ENCODE measurements at regions not wholly inside any gene's neighbourhood (a gene's known extent, or its start where the extent isn't known, plus 50 kb on each side); places are given as distances from the start of the nearest gene placed in this dataset.
A peak's percentile ranks its signal among the peaks of the same experiment; 100 is the strongest.

GRCh38 chr2:220107380-220107791 lies 480.0 kb downstream of the SLC4A3 start (continued):
- TF ChIP-seq KLF10 (CRISPR knock-in tag; IDR thresholded peaks at IDR 0.05) (no peak), SMARCE1 (IDR thresholded peaks at IDR 0.05) (peak; percentile 21; the same call in 1 of the 2 replicates), CREB3L1 (IDR thresholded peaks at IDR 0.05; ENCODE audit: borderline replicate concordance, low read depth) (no peak), MEIS2 (IDR thresholded peaks at IDR 0.05; ENCODE audit: partially characterized antibody) (peak; percentile 94), ZNF217 (CRISPR knock-in tag; IDR thresholded peaks at IDR 0.05) (no peak), SNIP1 (IDR thresholded peaks at IDR 0.05; ENCODE audit: low read depth) (no peak), POLR2G (IDR thresholded peaks at IDR 0.05; ENCODE audit: low read depth, low read length) (no peak), E2F5 (CRISPR knock-in tag; IDR thresholded peaks at IDR 0.05) (no peak), PHB (CRISPR knock-in tag; IDR thresholded peaks at IDR 0.05) (no peak), MLX (CRISPR knock-in tag; conservative IDR thresholded peaks at IDR 0.05) (no peak), ZNF274 (IDR thresholded peaks at IDR 0.05; ENCODE audit: borderline replicate concordance, low read depth, low read length) (no peak), GABPB2 (CRISPR knock-in tag; conservative IDR thresholded peaks at IDR 0.05) (no peak), HOMEZ (CRISPR knock-in tag; IDR thresholded peaks at IDR 0.05) (no peak), ZSCAN29 (IDR thresholded peaks at IDR 0.05) (no peak), RBBP5 (IDR thresholded peaks at IDR 0.05; ENCODE audit: borderline replicate concordance, insufficient read depth, low read length, poor library complexity, severe bottlenecking) (no peak), NR2C1 (IDR thresholded peaks at IDR 0.05) (peak; percentile 64), NR2C1 (tag; IDR thresholded peaks at IDR 0.05) (peak; percentile 55; the same call in 1 of the 2 replicates), USF1 (CRISPR knock-in tag; IDR thresholded peaks at IDR 0.05) (no peak), BRD9 (IDR thresholded peaks at IDR 0.05; ENCODE audit: low read depth, partially characterized antibody) (no peak), JUNB (CRISPR knock-in tag; conservative IDR thresholded peaks at IDR 0.05) (no peak), KLF13 (tag; IDR thresholded peaks at IDR 0.05; ENCODE audit: borderline replicate concordance, low read depth) (no peak), SRSF3 (IDR thresholded peaks at IDR 0.05; ENCODE audit: insufficient read depth, low read length) (no peak), TRIM28 (IDR thresholded peaks at IDR 0.05) (no peak), LARP7 (IDR thresholded peaks at IDR 0.05) (no peak), ZNF766 (CRISPR knock-in tag; conservative IDR thresholded peaks at IDR 0.05) (0 out of 2 replicates have a peak, but pooled peaks have one; percentile 33), KLF1 (tag; IDR thresholded peaks at IDR 0.05) (no peak), SMC3 (conservative IDR thresholded peaks at IDR 0.05; ENCODE audit: insufficient read depth, low read depth, low read length) (no peak)

Measured in K562 (cell line).